CD14-positive monocyte (primary cell): ENCODE measurements at regions not wholly inside any gene's neighbourhood (a gene's known extent, or its start where the extent isn't known, plus 50 kb on each side); places are given as distances from the start of the nearest gene placed in this dataset.
A peak's percentile ranks its signal among the peaks of the same experiment; 100 is the strongest.

ENCODE experiments used
- DNase-seq, 3 donors: peaks; one replicate each; pipeline ENCODE4 v3.0.0-alpha.2; 2011 to 2022
- H2AFZ ChIP-seq: 2 replicates; pipeline ENCODE4 v1.6.0; 2012; ENCODE audit warnings: mild to moderate bottlenecking, low read depth, low read length, inconsistent platforms; ENCODE audit not compliant: insufficient read depth, poor library complexity, severe bottlenecking
- H3K27ac ChIP-seq, 2 donors: 1 replicate in 1 of 2; 2 replicates in 1 of 2; pipeline ENCODE4 v1.5.1; 2012 to 2013; ENCODE audit warnings: low read length in 2 of 2, control low read depth in 1 of 2, inconsistent platforms in 1 of 2, low read depth in 1 of 2, mild to moderate bottlenecking in 1 of 2
- H3K27me3 ChIP-seq, 2 donors: one replicate each; pipeline versions ENCODE4 v1.6.0 to v1.6.1; 2011 to 2013; ENCODE audit warnings: low read length in 2 of 2; ENCODE audit not compliant: control insufficient read depth in 2 of 2, insufficient read depth in 2 of 2
- H3K36me3 ChIP-seq, 2 donors: replicated peaks in 1 of 2; 1 replicate in 1 of 2; 2 replicates in 1 of 2; pipeline versions ENCODE4 v1.5.1 to v1.6.1; 2012 to 2013; ENCODE audit warnings: low read length in 2 of 2, control low read depth in 1 of 2, inconsistent platforms in 1 of 2, mild to moderate bottlenecking in 1 of 2; ENCODE audit not compliant: insufficient read depth in 2 of 2, control insufficient read depth in 1 of 2
- H3K4me1 ChIP-seq, 2 donors: 1 replicate in 1 of 2; 2 replicates in 1 of 2; pipeline versions ENCODE4 v1.5.1 to v1.6.1; 2012 to 2013; ENCODE audit warnings: low read length in 2 of 2, control low read depth in 1 of 2, inconsistent platforms in 1 of 2, mild to moderate bottlenecking in 1 of 2, moderate library complexity in 1 of 2; ENCODE audit not compliant: insufficient read depth in 2 of 2, control insufficient read depth in 1 of 2
- H3K4me2 ChIP-seq: replicated peaks from 2 replicates; pipeline ENCODE3; 2012; ENCODE audit warnings: low read length, moderate library complexity, mild to moderate bottlenecking; ENCODE audit not compliant: poor library complexity, severe bottlenecking; ENCODE audit errors: extremely low read depth
- H3K4me3 ChIP-seq, 3 experiments: fragments of 200-600 bp in 1 of 3; sonication (generic) in 1 of 3; replicated peaks in 1 of 3; 1 replicate in 2 of 3; 2 replicates in 1 of 3; pipeline ENCODE4 v1.5.1; 2011 to 2013; ENCODE audit warnings: low read length in 3 of 3, mild to moderate bottlenecking in 3 of 3, control low read depth in 2 of 3, low read depth in 2 of 3, inconsistent platforms in 1 of 3, moderate library complexity in 1 of 3
- H3K79me2 ChIP-seq: 2 replicates; pipeline ENCODE4 v1.6.0; 2012; ENCODE audit warnings: mild to moderate bottlenecking, control low read depth, inconsistent platforms, low read length, moderate library complexity; ENCODE audit not compliant: insufficient read depth
- H3K9ac ChIP-seq: 2 replicates; pipeline ENCODE4 v1.6.0; 2017; ENCODE audit warnings: low read length, mild to moderate bottlenecking; ENCODE audit not compliant: insufficient read depth, poor library complexity, severe bottlenecking
- H3K9me3 ChIP-seq, 2 donors: replicated peaks in 1 of 2; 1 replicate in 1 of 2; 2 replicates in 1 of 2; pipeline versions ENCODE4 v1.5.1 to v1.6.1; 2012 to 2013; ENCODE audit warnings: low read length in 2 of 2, control low read depth in 1 of 2; ENCODE audit not compliant: control insufficient read depth in 1 of 2, insufficient read depth in 1 of 2
- H4K20me1 ChIP-seq: 2 replicates; pipeline ENCODE4 v1.6.0; 2012; ENCODE audit warnings: mild to moderate bottlenecking, low read length, control low read depth, moderate library complexity; ENCODE audit not compliant: insufficient read depth
- H3K27ac Mint-ChIP-seq, 7 donors: one replicate each; pipeline ENCODE4 v1.8.0; 2020; ENCODE audit warnings: mild to moderate bottlenecking in 7 of 7, mixed read lengths in 7 of 7, moderate library complexity in 6 of 7, inconsistent platforms in 2 of 7
- H3K27me3 Mint-ChIP-seq, 3 donors: one replicate each; pipeline ENCODE4 v1.8.0; 2021 to 2022; ENCODE audit warnings: low read depth in 3 of 3, mild to moderate bottlenecking in 3 of 3, mixed read lengths in 3 of 3, moderate library complexity in 3 of 3, inconsistent platforms in 1 of 3
- H3K36me3 Mint-ChIP-seq, 2 donors: one replicate each; pipeline ENCODE4 v1.8.0; 2020; ENCODE audit warnings: mixed read lengths in 2 of 2, inconsistent platforms in 1 of 2, mild to moderate bottlenecking in 1 of 2
- H3K4me1 Mint-ChIP-seq: one replicate; pipeline ENCODE4 v1.8.0; 2020; ENCODE audit warnings: mild to moderate bottlenecking, mixed read lengths
- H3K4me3 Mint-ChIP-seq, 2 donors: one replicate each; pipeline ENCODE4 v1.8.0; 2020; ENCODE audit warnings: mild to moderate bottlenecking in 2 of 2, mixed read lengths in 2 of 2, moderate library complexity in 1 of 2
- H3K9me3 Mint-ChIP-seq, 7 donors: one replicate each; pipeline ENCODE4 v1.8.0; 2020 to 2022; ENCODE audit warnings: mixed read lengths in 7 of 7, mild to moderate bottlenecking in 6 of 7, moderate library complexity in 6 of 7, inconsistent platforms in 2 of 7
- CTCF ChIP-seq: fragments of 200-600 bp; IDR thresholded peaks from one replicate; pipeline ENCODE4 v1.8.0; 2022; ENCODE audit warnings: antibody characterized with exemption, mild to moderate bottlenecking
- WGBS: methylation state at CpG from one replicate; pipeline ENCODE4 v1.1.5; 2013; ENCODE audit warnings: missing lambda C conversion rate; ENCODE audit not compliant: insufficient coverage; 5-methylcytosine and 5-hydroxymethylcytosine counted together
- intact Hi-C, 2 donors: fragments of 100-400 bp; cut with micrococcal nuclease; formaldehyde crosslinking; loops; one replicate each; pipeline versions ENCODE4 v1.15.0 to v1.15.1; 2023

GRCh38 chr1:182183606-182184005 is 122.1 kb upstream of the ZNF648 start:
- Mint-ChIP-seq H3K4me3 (no peak overlapping the region), H3K9me3 (peaks cover 0 to 2% (median 0%) of the 10 kb centered on the region in 7 donors), H3K27ac (peak overlapping the region in 2 of 7 donors; percentile 8 to 30), H3K4me1 (peaks cover 20% of the 10 kb centered on the region), H3K36me3 (no peaks in the 10 kb centered on the region), H3K27me3 (peaks cover 0 to 5% (median 3%) of the 10 kb centered on the region in 3 donors)
- H3K4me1 ChIP-seq: peaks cover 15 to 20% of the 10 kb centered on the region in 2 donors
- no peaks in the 10 kb centered on the region for H3K36me3 ChIP-seq
- intact Hi-C loops: no loop called here
- H3K27me3 ChIP-seq: no peaks in the 10 kb centered on the region
- H3K79me2 ChIP-seq: no peaks in the 10 kb centered on the region
- TF ChIP-seq CTCF: no peak
- H4K20me1 ChIP-seq: no peaks in the 10 kb centered on the region
- no peak overlapping the region for H2AFZ ChIP-seq
- no peak for DNase-seq
- no peak overlapping the region for H3K9ac ChIP-seq
- WGBS: 100% methylated on average over 1 of the region's 3 CpGs
- H3K27ac ChIP-seq: no peak overlapping the region
- H3K9me3 ChIP-seq: no peaks in the 10 kb centered on the region
- H3K4me2 ChIP-seq: no peak overlapping the region
- H3K4me3 ChIP-seq: no peak overlapping the region

GRCh38 chr1:182182311-182182710 is 120.8 kb upstream of the ZNF648 start:
- H3K4me1 Mint-ChIP-seq: peaks cover 20% of the 10 kb centered on the region
- Histone ChIP-seq H3K4me1 (peaks cover 15 to 20% of the 10 kb centered on the region in 2 donors), H3K9ac (no peak overlapping the region), H3K27ac (no peak overlapping the region), H4K20me1 (no peaks in the 10 kb centered on the region), H2AFZ (no peak overlapping the region), H3K79me2 (no peaks in the 10 kb centered on the region), H3K9me3 (no peaks in the 10 kb centered on the region), H3K4me3 (no peak overlapping the region), H3K27me3 (no peaks in the 10 kb centered on the region), H3K4me2 (no peak overlapping the region), H3K36me3 (no peaks in the 10 kb centered on the region)
- no peak overlapping the region for H3K27ac Mint-ChIP-seq
- no peak for DNase-seq
- H3K4me3 Mint-ChIP-seq: no peak overlapping the region
- no peak for TF ChIP-seq CTCF
- H3K27me3 Mint-ChIP-seq: peaks cover 0 to 4% (median 3%) of the 10 kb centered on the region in 3 donors
- intact Hi-C loops: no loop called here
- no peaks in the 10 kb centered on the region for H3K36me3 Mint-ChIP-seq
- peaks cover 0 to 2% (median 0%) of the 10 kb centered on the region in 7 donors for H3K9me3 Mint-ChIP-seq
